ENCODE measurements at regions not wholly inside any gene's neighbourhood (a gene's known extent, or its start where the extent isn't known, plus 50 kb on each side); places are given as distances from the start of the nearest gene placed in this dataset.

- TF ChIP-seq EZH2 (IDR thresholded peaks at IDR 0.05; ENCODE audit: low read length, unreplicated experiment), result no peak
- TF ChIP-seq CTCF (conservative IDR thresholded peaks at IDR 0.05; ENCODE audit: low read depth, low read length), result no peak
Observed at GRCh38 chr3:178048768-178049167, 487.5 kb upstream of the KCNMB2 start.

All from PC-3 (cell line).